PC-9 (cell line): ENCODE measurements at regions not wholly inside any gene's neighbourhood (a gene's known extent, or its start where the extent isn't known, plus 50 kb on each side); places are given as distances from the start of the nearest gene placed in this dataset.
"Not testable (repeated sequence)": the region's sequence is repeated elsewhere in the genome, so short reads cannot be mapped to it uniquely, and the experiment has no call there.

Experiments used
- BruUV-seq: library from RNA; stranded (reverse); fragments of 400-500 nt; replicated peaks from 2 replicates; lab custom pipeline; 2021; lab: Mats Ljungman, UMichigan
- CTCF ChIA-PET: fragments of 300-600 bp; sonication (Branson Sonifier 250); formaldehyde crosslinking; loops from one replicate; lab custom pipeline; 2022; ENCODE audit warnings: antibody characterized with exemption; lab: Charles Lee
- POLR2A ChIA-PET: fragments of 300-600 bp; sonication (Branson Sonifier 250); formaldehyde crosslinking; loops from one replicate; lab custom pipeline; 2022; ENCODE audit warnings: antibody characterized with exemption; ENCODE audit not compliant: unreplicated experiment; lab: Charles Lee
- DNase-seq, 2 experiments: peaks; one replicate each; pipeline versions ENCODE4 v3.0.0 to v3.0.0-alpha.2; 2015 to 2022; ENCODE audit warnings: mixed read lengths in 1 of 2
- H2AFZ ChIP-seq: fragments of 200-600 bp; sonication (generic); 2 replicates; pipeline ENCODE4 v1.8.1; 2017; ENCODE audit warnings: antibody characterized with exemption
- H3F3A ChIP-seq: fragments of 200-600 bp; sonication (generic); 2 replicates; pipeline ENCODE4 v1.8.1; 2017; ENCODE audit warnings: antibody characterized with exemption, mild to moderate bottlenecking, low read depth; ENCODE audit not compliant: insufficient read depth
- H3K27ac ChIP-seq: fragments of 200-600 bp; sonication (generic); 2 replicates; pipeline ENCODE4 v1.6.1; 2016; ENCODE audit warnings: mixed run types
- H3K27me3 ChIP-seq: fragments of 200-600 bp; sonication (generic); 2 replicates; pipeline ENCODE4 v1.6.1; 2016; ENCODE audit warnings: low read depth, mixed run types; ENCODE audit not compliant: insufficient read depth
- H3K36me3 ChIP-seq: fragments of 200-600 bp; sonication (generic); 2 replicates; pipeline ENCODE4 v1.6.1; 2016; ENCODE audit warnings: low read depth, mixed run types
- H3K4me1 ChIP-seq: fragments of 200-600 bp; sonication (generic); replicated peaks from 2 replicates; pipeline ENCODE4 v1.6.1; 2016; ENCODE audit warnings: mixed run types; ENCODE audit not compliant: insufficient read depth
- H3K4me2 ChIP-seq: fragments of 200-600 bp; sonication (generic); 2 replicates; pipeline ENCODE4 v1.6.1; 2017; ENCODE audit warnings: mixed run types
- H3K4me3 ChIP-seq: fragments of 200-600 bp; sonication (generic); 2 replicates; pipeline ENCODE4 v1.6.1; 2016; ENCODE audit warnings: mixed run types
- H3K79me2 ChIP-seq: fragments of 200-600 bp; sonication (generic); 2 replicates; pipeline ENCODE4 v1.6.1; 2017; ENCODE audit warnings: low read depth, mixed run types
- H3K9me2 ChIP-seq: fragments of 200-600 bp; sonication (generic); 2 replicates; pipeline ENCODE4 v1.8.1; 2017; ENCODE audit warnings: mild to moderate bottlenecking; ENCODE audit not compliant: insufficient read depth
- H3K9me3 ChIP-seq: fragments of 200-600 bp; sonication (generic); 2 replicates; pipeline ENCODE4 v1.8.1; 2016; ENCODE audit warnings: low read depth; ENCODE audit not compliant: insufficient read depth
- H4K20me1 ChIP-seq: fragments of 200-600 bp; sonication (generic); 2 replicates; pipeline ENCODE4 v1.8.1; 2017; ENCODE audit not compliant: insufficient read depth
- EZH2 ChIP-seq: fragments of 200-600 bp; sonication (generic); IDR thresholded peaks from 2 replicates; pipeline ENCODE4 v1.8.0; 2017; ENCODE audit warnings: antibody characterized with exemption, low read depth
- intact Hi-C: fragments of 100-400 bp; cut with micrococcal nuclease; formaldehyde crosslinking; loops from one replicate; pipeline ENCODE4 v1.10.0; 2022; ENCODE audit not compliant: unreplicated experiment
- TF ChIP-seq, protein P1 (sequence below): fragments of 200-600 bp; sonication (generic); conservative IDR thresholded peaks from 2 replicates; pipeline ENCODE4 v1.6.1; 2017; ENCODE audit warnings: mixed run types, antibody characterized with exemption, mild to moderate bottlenecking, moderate library complexity

DNA sequence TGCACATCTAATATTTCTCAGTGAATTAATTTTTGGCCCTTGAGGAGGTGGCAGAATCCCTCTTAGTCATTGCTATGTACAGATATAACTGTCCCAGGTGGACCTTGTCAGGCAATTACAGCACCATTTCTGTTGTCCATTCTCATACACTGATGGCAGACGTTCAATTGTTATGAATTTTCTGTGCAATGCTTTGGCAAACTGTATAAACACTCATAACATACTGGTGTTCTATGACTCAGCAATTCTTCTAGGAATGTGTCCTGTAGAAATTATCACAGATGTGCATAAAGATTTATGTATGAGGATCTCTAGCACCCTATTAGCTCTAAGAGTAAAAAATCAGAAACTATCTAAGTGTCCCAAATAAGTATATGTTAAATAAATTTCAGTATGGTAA lies 80.8 kb downstream of the DNAJB9 start:
- intact Hi-C loops: no loop called here
- no peak overlapping the region for H3K4me2 ChIP-seq
- no peak for DNase-seq
- H3K4me3 ChIP-seq: no peak overlapping the region
- H2AFZ ChIP-seq: peak overlapping the region; percentile 29; the same call in 1 of the 2 replicates
- no peak overlapping the region for H3K27ac ChIP-seq
- H3K4me1 ChIP-seq: peaks cover 7% of the 10 kb centered on the region; the same call in 1 of the 2 replicates
- H3K9me3 ChIP-seq: no peaks in the 10 kb centered on the region
- H3K27me3 ChIP-seq: no peaks in the 10 kb centered on the region
- ChIA-PET CTCF (no interaction called here), POLR2A (no interaction called here)
- no peaks in the 10 kb centered on the region for H3F3A ChIP-seq
- TF ChIP-seq, protein P1, sequence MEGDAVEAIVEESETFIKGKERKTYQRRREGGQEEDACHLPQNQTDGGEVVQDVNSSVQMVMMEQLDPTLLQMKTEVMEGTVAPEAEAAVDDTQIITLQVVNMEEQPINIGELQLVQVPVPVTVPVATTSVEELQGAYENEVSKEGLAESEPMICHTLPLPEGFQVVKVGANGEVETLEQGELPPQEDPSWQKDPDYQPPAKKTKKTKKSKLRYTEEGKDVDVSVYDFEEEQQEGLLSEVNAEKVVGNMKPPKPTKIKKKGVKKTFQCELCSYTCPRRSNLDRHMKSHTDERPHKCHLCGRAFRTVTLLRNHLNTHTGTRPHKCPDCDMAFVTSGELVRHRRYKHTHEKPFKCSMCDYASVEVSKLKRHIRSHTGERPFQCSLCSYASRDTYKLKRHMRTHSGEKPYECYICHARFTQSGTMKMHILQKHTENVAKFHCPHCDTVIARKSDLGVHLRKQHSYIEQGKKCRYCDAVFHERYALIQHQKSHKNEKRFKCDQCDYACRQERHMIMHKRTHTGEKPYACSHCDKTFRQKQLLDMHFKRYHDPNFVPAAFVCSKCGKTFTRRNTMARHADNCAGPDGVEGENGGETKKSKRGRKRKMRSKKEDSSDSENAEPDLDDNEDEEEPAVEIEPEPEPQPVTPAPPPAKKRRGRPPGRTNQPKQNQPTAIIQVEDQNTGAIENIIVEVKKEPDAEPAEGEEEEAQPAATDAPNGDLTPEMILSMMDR: no peak
- TF ChIP-seq EZH2: no peak
- no TSS peak for BruUV-seq
- H3K9me2 ChIP-seq: no peaks in the 10 kb centered on the region
- no peaks in the 10 kb centered on the region for H3K36me3 ChIP-seq
- H3K79me2 ChIP-seq: no peaks in the 10 kb centered on the region
- H4K20me1 ChIP-seq: no peaks in the 10 kb centered on the region

DNA sequence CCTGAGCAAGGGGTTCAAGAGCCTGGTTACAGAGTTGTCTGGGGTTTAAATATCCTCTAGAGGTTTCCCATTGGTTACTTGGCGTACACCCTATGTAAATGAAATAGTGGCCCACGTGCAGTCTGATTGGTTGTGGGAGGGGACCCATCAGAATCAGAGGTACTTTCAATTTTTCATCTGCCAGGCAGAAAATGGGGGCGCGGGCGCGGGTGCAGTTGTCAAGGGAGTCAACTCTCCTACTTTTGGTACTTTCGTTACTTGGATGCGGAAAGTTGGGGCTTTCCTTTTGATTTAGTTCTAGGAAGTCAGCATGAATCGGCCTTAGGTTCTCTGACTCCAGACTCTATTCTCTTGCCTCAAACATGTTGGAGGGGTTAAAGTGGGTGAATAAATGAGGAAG lies 83.2 kb downstream of the DNAJB9 start:
- TF ChIP-seq EZH2: no peak
- TF ChIP-seq, protein P1: no peak
- Histone ChIP-seq H3K4me1 (peaks cover 7% of the 10 kb centered on the region; the same call in 1 of the 2 replicates), H2AFZ (no peak overlapping the region), H3K27ac (no peak overlapping the region), H3K27me3 (no peaks in the 10 kb centered on the region), H3K9me2 (no peaks in the 10 kb centered on the region), H3K4me3 (no peak overlapping the region), H3K9me3 (no peaks in the 10 kb centered on the region), H4K20me1 (no peaks in the 10 kb centered on the region), H3K79me2 (no peaks in the 10 kb centered on the region), H3K4me2 (no peak overlapping the region), H3K36me3 (no peaks in the 10 kb centered on the region), H3F3A (no peaks in the 10 kb centered on the region)
- ChIA-PET CTCF (no interaction called here), POLR2A (no interaction called here)
- DNase-seq: no peak
- BruUV-seq: no TSS peak
- intact Hi-C loops: no loop called here

DNA sequence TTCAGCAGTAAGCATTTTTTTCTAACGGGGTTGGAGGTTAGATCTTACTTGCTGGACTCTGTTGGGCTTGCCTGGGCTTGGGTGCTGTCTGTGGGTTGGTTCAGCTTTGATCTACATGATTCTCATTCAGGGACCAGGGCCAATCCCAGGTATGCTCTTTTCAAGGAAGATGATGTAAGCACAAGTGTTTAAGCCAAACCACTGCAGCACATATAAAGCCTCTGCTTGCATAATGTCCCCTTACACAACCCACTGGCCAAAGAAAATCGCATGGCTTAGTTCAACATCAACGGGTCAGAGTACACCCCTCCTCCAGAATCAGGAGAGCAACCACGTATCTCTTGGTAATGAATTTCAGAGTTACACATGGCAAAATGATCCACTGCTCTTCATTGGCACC lies 83.9 kb downstream of the DNAJB9 start:
- ChIA-PET CTCF (no interaction called here), POLR2A (no interaction called here)
- Histone ChIP-seq H3K27me3 (no peaks in the 10 kb centered on the region), H3K4me3 (no peak overlapping the region), H3K27ac (no peak overlapping the region), H3K4me1 (peaks cover 7% of the 10 kb centered on the region; the same call in 1 of the 2 replicates), H3K36me3 (no peaks in the 10 kb centered on the region), H4K20me1 (no peaks in the 10 kb centered on the region), H2AFZ (no peak overlapping the region), H3K4me2 (no peak overlapping the region), H3F3A (no peaks in the 10 kb centered on the region), H3K9me2 (no peaks in the 10 kb centered on the region), H3K79me2 (no peaks in the 10 kb centered on the region), H3K9me3 (no peaks in the 10 kb centered on the region)
- intact Hi-C loops: no loop called here
- DNase-seq: no peak
- no TSS peak for BruUV-seq
- TF ChIP-seq, protein P1: no peak
- no peak for TF ChIP-seq EZH2

DNA sequence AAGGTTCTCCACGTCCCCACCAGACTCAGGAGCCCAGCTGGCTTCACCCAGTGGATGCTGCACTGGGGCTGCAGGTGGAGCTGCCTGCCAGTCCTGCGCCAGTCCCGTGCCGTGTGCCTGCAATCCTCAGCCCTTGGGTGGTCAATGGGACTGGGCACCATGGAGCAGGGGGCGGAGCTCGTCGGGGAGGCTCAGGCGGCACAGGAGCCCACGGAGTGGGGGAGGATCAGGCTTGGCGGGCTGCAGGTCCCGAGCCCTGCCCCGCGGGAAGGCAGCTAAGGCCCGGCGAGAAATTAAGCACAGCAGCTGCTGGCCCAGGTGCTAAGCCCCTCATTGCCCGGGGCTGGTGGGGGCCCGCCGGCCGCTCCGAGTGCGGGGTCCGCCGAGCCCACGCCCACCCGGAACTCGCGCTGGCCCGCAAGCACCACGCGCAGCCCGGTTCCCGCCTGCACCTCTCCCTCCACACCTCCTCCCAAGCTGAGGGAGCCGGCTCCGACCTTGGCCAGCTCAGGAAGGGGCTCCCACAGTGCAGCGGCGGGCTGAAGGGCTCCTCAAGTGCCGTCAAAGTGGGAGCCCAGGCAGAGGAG lies 87.6 kb downstream of the DNAJB9 start:
- H3K4me1 ChIP-seq, H3K27me3 ChIP-seq, POLR2A ChIA-PET, CTCF ChIA-PET, H3K27ac ChIP-seq, H3K79me2 ChIP-seq, H3K9me3 ChIP-seq, H3K36me3 ChIP-seq, H3F3A ChIP-seq, BruUV-seq, H4K20me1 ChIP-seq, intact Hi-C loops, H3K9me2 ChIP-seq, H2AFZ ChIP-seq, DNase-seq, H3K4me2 ChIP-seq, H3K4me3 ChIP-seq: not testable (repeated sequence)
